ENCODE measurements at regions not wholly inside any gene's neighbourhood (a gene's known extent, or its start where the extent isn't known, plus 50 kb on each side); places are given as distances from the start of the nearest gene placed in this dataset.

GRCh38 chr4:144384408-144384807 lies 243.9 kb upstream of the GYPA start:
- no peak overlapping the region for H3K4me3 ChIP-seq
- H3K4me2 ChIP-seq = no peak overlapping the region
- peaks cover 24% of the 10 kb centered on the region for H3K9me3 Mint-ChIP-seq
- no peaks in the 10 kb centered on the region for H3K79me2 ChIP-seq (ENCODE audit: low read depth)
- no peak overlapping the region for H3K9ac ChIP-seq
- no peak overlapping the region for H2AFZ ChIP-seq (replicated peaks)
- H3K27ac ChIP-seq = no peak overlapping the region
- H4K20me1 ChIP-seq (ENCODE audit: low read depth) = no peaks in the 10 kb centered on the region
- no peaks in the 10 kb centered on the region for H3K4me1 Mint-ChIP-seq
- H3K9me3 ChIP-seq (ENCODE audit: low read depth) = no peaks in the 10 kb centered on the region
- no peak for TF ChIP-seq EZH2phosphoT487 (IDR thresholded peaks at IDR 0.05)
- TF ChIP-seq CTCF (IDR thresholded peaks at IDR 0.05) = no peak
- TF ChIP-seq EZH2 (IDR thresholded peaks at IDR 0.05) = no peak
- no peaks in the 10 kb centered on the region for H3K36me3 Mint-ChIP-seq
- no peak overlapping the region for H3K4me3 Mint-ChIP-seq
- no peaks in the 10 kb centered on the region for H3K27me3 Mint-ChIP-seq (ENCODE audit: insufficient read depth, low read depth)
- H3F3A ChIP-seq (ENCODE audit: low read depth) = no peaks in the 10 kb centered on the region
- H3K27me3 ChIP-seq = no peaks in the 10 kb centered on the region
- H3K4me1 ChIP-seq = no peaks in the 10 kb centered on the region
- no peak overlapping the region for H3K27ac Mint-ChIP-seq
- no peak for DNase-seq (ENCODE audit: low spot score)
- H3K36me3 ChIP-seq = peaks cover 4% of the 10 kb centered on the region

DNA sequence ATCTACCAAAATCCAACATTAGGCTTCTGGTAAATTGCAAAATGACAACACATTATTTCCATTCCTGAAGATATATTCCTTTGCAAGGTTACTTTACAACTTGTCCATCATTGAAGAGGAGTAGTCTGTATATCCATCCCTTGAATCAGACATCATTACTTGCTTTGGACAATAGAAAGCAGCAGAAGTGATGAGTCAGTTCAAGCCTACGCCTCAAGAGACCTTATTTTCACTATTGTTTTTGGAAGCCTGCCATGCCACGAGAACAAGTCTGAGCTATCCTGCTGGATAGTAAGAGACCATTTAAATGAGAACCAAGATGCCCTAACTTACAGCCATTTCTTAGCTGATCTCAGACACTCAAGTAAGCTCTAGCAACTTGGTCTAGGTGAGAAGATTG lies 246.0 kb upstream of the HHIP start:
- no peak overlapping the region for H3K4me3 Mint-ChIP-seq
- Histone ChIP-seq H3K27ac (no peak overlapping the region), H4K20me1 (ENCODE audit: low read depth) (no peaks in the 10 kb centered on the region)

GRCh38 chr4:144402176-144402575 lies 243.8 kb upstream of the HHIP start:
- TF ChIP-seq CTCF (IDR thresholded peaks at IDR 0.05) (no peak), EZH2 (IDR thresholded peaks at IDR 0.05) (no peak), EZH2phosphoT487 (IDR thresholded peaks at IDR 0.05) (no peak)
- H3K4me1 ChIP-seq = peaks cover 18% of the 10 kb centered on the region
- peaks cover 3% of the 10 kb centered on the region for H3K4me1 Mint-ChIP-seq

More for the DNA sequence above, 246.0 kb upstream of the HHIP start:
- no peaks in the 10 kb centered on the region for H3K27me3 Mint-ChIP-seq (ENCODE audit: insufficient read depth, low read depth)
- no peak overlapping the region for H3K4me3 ChIP-seq
- peaks cover 3% of the 10 kb centered on the region for H3K4me1 Mint-ChIP-seq
- H3K27ac Mint-ChIP-seq = no peak overlapping the region
- H3K4me1 ChIP-seq = peaks cover 18% of the 10 kb centered on the region
- TF ChIP-seq CTCF (IDR thresholded peaks at IDR 0.05) (no peak), EZH2phosphoT487 (IDR thresholded peaks at IDR 0.05) (no peak), EZH2 (IDR thresholded peaks at IDR 0.05) (no peak)
- H3F3A ChIP-seq (ENCODE audit: low read depth) = peaks cover 11% of the 10 kb centered on the region
- no peak overlapping the region for H3K4me2 ChIP-seq
- DNase-seq (ENCODE audit: low spot score) = no peak
- H3K9me3 Mint-ChIP-seq = no peaks in the 10 kb centered on the region
- no peaks in the 10 kb centered on the region for H3K27me3 ChIP-seq
- no peaks in the 10 kb centered on the region for H3K79me2 ChIP-seq (ENCODE audit: low read depth)
- no peak overlapping the region for H2AFZ ChIP-seq (replicated peaks)
- H3K9me3 ChIP-seq (ENCODE audit: low read depth) = no peaks in the 10 kb centered on the region
- H3K36me3 Mint-ChIP-seq = no peaks in the 10 kb centered on the region
- H3K9ac ChIP-seq = no peak overlapping the region
- H3K36me3 ChIP-seq = no peaks in the 10 kb centered on the region

More at GRCh38 chr4:144402176-144402575, 243.8 kb upstream of the HHIP start:
- H4K20me1 ChIP-seq (ENCODE audit: low read depth) = no peaks in the 10 kb centered on the region
- no peak overlapping the region for H3K9ac ChIP-seq
- H3K27ac ChIP-seq = peak overlapping the region; percentile 85
- H3K27me3 ChIP-seq = no peaks in the 10 kb centered on the region
- H3K9me3 ChIP-seq (ENCODE audit: low read depth) = no peaks in the 10 kb centered on the region
- peak overlapping the region; percentile 49 for H3K4me2 ChIP-seq
- Mint-ChIP-seq H3K4me3 (no peak overlapping the region), H3K27me3 (ENCODE audit: insufficient read depth, low read depth) (peaks cover 2% of the 10 kb centered on the region), H3K27ac (no peak overlapping the region), H3K36me3 (no peaks in the 10 kb centered on the region), H3K9me3 (no peaks in the 10 kb centered on the region)
- no peaks in the 10 kb centered on the region for H3K79me2 ChIP-seq (ENCODE audit: low read depth)
- no peak overlapping the region for H3K4me3 ChIP-seq
- peaks cover 11% of the 10 kb centered on the region for H3F3A ChIP-seq (ENCODE audit: low read depth)
- no peak overlapping the region for H2AFZ ChIP-seq (replicated peaks)
- no peaks in the 10 kb centered on the region for H3K36me3 ChIP-seq
- DNase-seq (ENCODE audit: low spot score) = peak; percentile 75
